Astrocyte (in vitro differentiated cells and primary cell): ENCODE measurements at regions not wholly inside any gene's neighbourhood (a gene's known extent, or its start where the extent isn't known, plus 50 kb on each side); places are given as distances from the start of the nearest gene placed in this dataset.

Source experiments
- DNase-seq: peaks from one replicate; pipeline ENCODE4 v3.0.0-alpha.2; 2010; ENCODE audit warnings: low read depth
- FAIRE-seq: peaks from 2 replicates; lab custom pipeline; 2011; peaks lifted over from hg19 to GRCh38; lab: Jason Lieb, UNC
- H2AFZ ChIP-seq: 2 replicates; pipeline ENCODE4 v1.6.0; 2012; ENCODE audit warnings: low read depth, low read length, inconsistent platforms
- H3K27ac ChIP-seq: 2 replicates; pipeline ENCODE4 v1.5.1; 2011; ENCODE audit warnings: low read depth, low read length, inconsistent platforms
- H3K27me3 ChIP-seq: 2 replicates; pipeline ENCODE4 v1.6.0; 2011; ENCODE audit warnings: low read length, inconsistent platforms; ENCODE audit not compliant: insufficient read depth
- H3K36me3 ChIP-seq: 2 replicates; pipeline ENCODE4 v1.5.1; 2011; ENCODE audit warnings: low read length, inconsistent platforms; ENCODE audit not compliant: insufficient read depth
- H3K4me1 ChIP-seq: 2 replicates; pipeline ENCODE4 v1.5.1; 2011; ENCODE audit warnings: low read length, inconsistent platforms; ENCODE audit not compliant: insufficient read depth
- H3K4me2 ChIP-seq: 2 replicates; pipeline ENCODE4 v1.6.0; 2012; ENCODE audit warnings: low read length, inconsistent platforms
- H3K4me3 ChIP-seq: 2 replicates; pipeline ENCODE4 v1.5.1; 2011; ENCODE audit warnings: low read depth, mild to moderate bottlenecking, low read length, inconsistent platforms; ENCODE audit not compliant: insufficient read depth
- H3K79me2 ChIP-seq: 2 replicates; pipeline ENCODE4 v1.6.0; 2012; ENCODE audit warnings: mild to moderate bottlenecking, low read length, inconsistent platforms; ENCODE audit not compliant: insufficient read depth
- H3K9ac ChIP-seq: 2 replicates; pipeline ENCODE4 v1.6.0; 2012; ENCODE audit warnings: mild to moderate bottlenecking, low read length, inconsistent platforms
- H3K9me3 ChIP-seq: 2 replicates; pipeline ENCODE4 v1.5.1; 2012; ENCODE audit warnings: low read depth, mild to moderate bottlenecking, low read length, inconsistent platforms; ENCODE audit not compliant: insufficient read depth
- H4K20me1 ChIP-seq: 2 replicates; pipeline ENCODE4 v1.6.0; 2012; ENCODE audit warnings: low read length, inconsistent platforms; ENCODE audit not compliant: insufficient read depth
- H3K27ac Mint-ChIP-seq: one replicate; pipeline ENCODE4 v1.8.0; 2021; ENCODE audit warnings: mild to moderate bottlenecking, mixed read lengths; ENCODE audit not compliant: unreplicated experiment
- H3K27me3 Mint-ChIP-seq: one replicate; pipeline ENCODE4 v1.8.0; 2021; ENCODE audit warnings: low read depth, mixed read lengths; ENCODE audit not compliant: unreplicated experiment
- H3K36me3 Mint-ChIP-seq: one replicate; pipeline ENCODE4 v1.8.0; 2021; ENCODE audit warnings: low read depth, mixed read lengths; ENCODE audit not compliant: unreplicated experiment
- H3K4me1 Mint-ChIP-seq: one replicate; pipeline ENCODE4 v1.8.0; 2021; ENCODE audit warnings: low read depth, mixed read lengths; ENCODE audit not compliant: unreplicated experiment
- H3K4me3 Mint-ChIP-seq: one replicate; pipeline ENCODE4 v1.8.0; 2021; ENCODE audit warnings: mild to moderate bottlenecking, moderate library complexity, mixed read lengths; ENCODE audit not compliant: unreplicated experiment
- H3K9me3 Mint-ChIP-seq: one replicate; pipeline ENCODE4 v1.8.0; 2021; ENCODE audit warnings: mild to moderate bottlenecking, mixed read lengths; ENCODE audit not compliant: unreplicated experiment
- EZH2 ChIP-seq: IDR thresholded peaks from 2 replicates; pipeline ENCODE4 v1.6.1; 2012; ENCODE audit warnings: mild to moderate bottlenecking, low read length, inconsistent platforms; ENCODE audit not compliant: insufficient read depth
- TF ChIP-seq, protein P1 (sequence below): IDR thresholded peaks from 2 replicates; pipeline ENCODE4 v1.5.1; 2011; ENCODE audit warnings: low read depth, mild to moderate bottlenecking, inconsistent platforms, low read length, moderate library complexity; ENCODE audit not compliant: insufficient read depth

DNA sequence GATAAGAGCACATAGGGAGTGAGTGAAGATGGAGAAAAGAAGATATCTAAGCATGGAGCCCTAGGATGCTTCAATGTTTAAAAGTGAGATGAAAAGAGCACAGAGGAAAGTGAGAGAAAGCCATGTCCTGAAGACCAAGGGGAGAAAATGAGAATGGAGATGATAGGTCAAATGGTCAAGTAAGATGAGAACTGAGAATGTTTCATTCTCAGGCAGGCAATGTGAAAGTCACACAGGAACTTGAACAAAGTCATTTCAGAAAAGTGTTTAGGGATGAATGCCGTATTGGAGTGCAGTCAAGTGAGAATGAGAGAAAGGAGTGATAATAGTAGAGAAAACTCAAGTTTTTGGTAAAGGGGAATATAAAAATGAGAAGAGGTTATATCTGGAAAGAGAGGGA lies 148.7 kb upstream of the PTCHD1 start:
- TF ChIP-seq, protein P1, sequence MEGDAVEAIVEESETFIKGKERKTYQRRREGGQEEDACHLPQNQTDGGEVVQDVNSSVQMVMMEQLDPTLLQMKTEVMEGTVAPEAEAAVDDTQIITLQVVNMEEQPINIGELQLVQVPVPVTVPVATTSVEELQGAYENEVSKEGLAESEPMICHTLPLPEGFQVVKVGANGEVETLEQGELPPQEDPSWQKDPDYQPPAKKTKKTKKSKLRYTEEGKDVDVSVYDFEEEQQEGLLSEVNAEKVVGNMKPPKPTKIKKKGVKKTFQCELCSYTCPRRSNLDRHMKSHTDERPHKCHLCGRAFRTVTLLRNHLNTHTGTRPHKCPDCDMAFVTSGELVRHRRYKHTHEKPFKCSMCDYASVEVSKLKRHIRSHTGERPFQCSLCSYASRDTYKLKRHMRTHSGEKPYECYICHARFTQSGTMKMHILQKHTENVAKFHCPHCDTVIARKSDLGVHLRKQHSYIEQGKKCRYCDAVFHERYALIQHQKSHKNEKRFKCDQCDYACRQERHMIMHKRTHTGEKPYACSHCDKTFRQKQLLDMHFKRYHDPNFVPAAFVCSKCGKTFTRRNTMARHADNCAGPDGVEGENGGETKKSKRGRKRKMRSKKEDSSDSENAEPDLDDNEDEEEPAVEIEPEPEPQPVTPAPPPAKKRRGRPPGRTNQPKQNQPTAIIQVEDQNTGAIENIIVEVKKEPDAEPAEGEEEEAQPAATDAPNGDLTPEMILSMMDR, result no peak
- Mint-ChIP-seq H3K4me1 (no peaks in the 10 kb centered on the region), H3K36me3 (no peaks in the 10 kb centered on the region), H3K9me3 (no peaks in the 10 kb centered on the region), H3K27me3 (no peaks in the 10 kb centered on the region), H3K4me3 (no peak overlapping the region), H3K27ac (no peak overlapping the region)
- Histone ChIP-seq H3K27ac (no peak overlapping the region), H3K4me2 (no peak overlapping the region), H4K20me1 (no peaks in the 10 kb centered on the region), H3K4me3 (no peak overlapping the region), H3K9ac (no peak overlapping the region), H3K79me2 (no peaks in the 10 kb centered on the region), H3K27me3 (no peaks in the 10 kb centered on the region), H2AFZ (no peak overlapping the region), H3K36me3 (no peaks in the 10 kb centered on the region), H3K4me1 (no peaks in the 10 kb centered on the region), H3K9me3 (no peaks in the 10 kb centered on the region)
- FAIRE-seq (no peak), DNase-seq (no peak)

DNA sequence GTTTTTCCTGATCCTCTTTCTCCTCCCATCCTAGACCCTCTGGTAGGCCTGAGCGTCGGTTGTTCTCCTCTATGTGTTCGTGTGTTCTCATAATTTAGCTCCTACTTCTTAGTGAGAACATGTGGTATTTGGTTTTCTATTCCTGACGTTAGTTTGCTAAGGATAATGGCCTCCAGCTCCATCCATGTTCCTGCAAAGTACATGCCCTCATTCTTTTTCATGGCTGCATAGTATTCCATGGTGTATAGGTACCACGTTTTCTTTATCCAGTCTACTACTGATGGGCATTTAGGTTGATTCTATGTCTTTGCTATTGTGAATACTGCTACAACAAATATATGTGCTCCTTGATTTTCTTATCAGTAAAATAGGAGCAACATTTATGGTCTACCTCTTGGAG lies 146.8 kb upstream of the PTCHD1 start:
- Mint-ChIP-seq H3K27me3 (no peaks in the 10 kb centered on the region), H3K27ac (no peak overlapping the region), H3K36me3 (no peaks in the 10 kb centered on the region), H3K4me3 (no peak overlapping the region), H3K4me1 (no peaks in the 10 kb centered on the region), H3K9me3 (no peaks in the 10 kb centered on the region)
- FAIRE-seq, result peak; percentile 23
- Histone ChIP-seq H3K4me2 (no peak overlapping the region), H3K27me3 (no peaks in the 10 kb centered on the region), H3K9ac (no peak overlapping the region), H3K9me3 (no peaks in the 10 kb centered on the region), H4K20me1 (no peaks in the 10 kb centered on the region), H3K27ac (no peak overlapping the region), H3K79me2 (no peaks in the 10 kb centered on the region), H3K4me1 (no peaks in the 10 kb centered on the region), H3K4me3 (no peak overlapping the region), H3K36me3 (no peaks in the 10 kb centered on the region), H2AFZ (no peak overlapping the region)
- no peak for TF ChIP-seq EZH2
- TF ChIP-seq, protein P1, result no peak
- DNase-seq, result no peak

DNA sequence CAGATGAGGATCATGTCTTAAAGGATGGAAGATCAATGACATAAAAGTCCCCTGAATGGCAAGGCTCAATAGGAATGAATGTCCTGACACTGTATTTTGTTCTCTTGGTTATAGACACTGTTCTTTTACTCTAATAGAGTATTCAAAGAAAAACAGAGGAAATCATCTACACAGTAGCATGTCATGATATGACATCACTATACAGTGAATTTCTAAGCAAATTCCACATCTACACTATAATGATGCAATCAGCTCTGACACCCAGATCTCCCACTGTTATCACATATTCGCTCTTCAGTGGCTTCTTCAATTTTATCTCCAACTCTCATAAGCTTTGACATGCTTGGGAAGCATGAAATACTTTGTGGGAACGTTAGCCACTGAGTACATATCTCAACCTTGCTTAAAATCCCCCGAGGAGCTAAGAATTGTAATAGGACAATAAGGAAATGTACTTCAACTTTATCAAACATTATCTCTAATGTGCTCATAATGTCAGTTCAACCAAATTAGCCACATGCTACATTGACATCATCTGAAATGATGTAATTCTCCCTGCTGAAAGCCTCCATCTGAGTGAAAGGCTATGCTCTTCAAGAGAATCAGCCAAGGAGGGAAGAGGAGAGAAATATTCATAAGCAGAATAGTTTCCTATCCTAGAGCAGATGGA lies 139.6 kb upstream of the PTCHD1 start:
- no peaks in the 10 kb centered on the region for H3K27me3 Mint-ChIP-seq
- H3K27ac Mint-ChIP-seq, result no peak overlapping the region

More for the DNA sequence above, 139.6 kb upstream of the PTCHD1 start:
- no peak for TF ChIP-seq EZH2
- TF ChIP-seq, protein P1, result no peak
- H2AFZ ChIP-seq, result no peak overlapping the region
- H3K79me2 ChIP-seq, result no peaks in the 10 kb centered on the region
- Mint-ChIP-seq H3K4me3 (no peak overlapping the region), H3K36me3 (no peaks in the 10 kb centered on the region), H3K4me1 (no peaks in the 10 kb centered on the region), H3K9me3 (no peaks in the 10 kb centered on the region)
- H3K9ac ChIP-seq, result no peak overlapping the region
- H4K20me1 ChIP-seq, result no peaks in the 10 kb centered on the region
- H3K27me3 ChIP-seq, result no peaks in the 10 kb centered on the region
- DNase-seq, result peak; percentile 8
- H3K36me3 ChIP-seq, result no peaks in the 10 kb centered on the region
- FAIRE-seq, result peak; percentile 66
- no peak overlapping the region for H3K27ac ChIP-seq
- H3K4me2 ChIP-seq, result no peak overlapping the region
- H3K4me1 ChIP-seq, result no peaks in the 10 kb centered on the region
- no peaks in the 10 kb centered on the region for H3K9me3 ChIP-seq
- no peak overlapping the region for H3K4me3 ChIP-seq
